ENCODE measurements at regions not wholly inside any gene's neighbourhood (a gene's known extent, or its start where the extent isn't known, plus 50 kb on each side); places are given as distances from the start of the nearest gene placed in this dataset.

GRCh38 chr6:71707059-71707458 lies 179.3 kb upstream of the RIMS1 start:
- no peak for TF ChIP-seq POLR2A (IDR thresholded peaks at IDR 0.05; ENCODE audit: low read depth, low read length)
- TF ChIP-seq POLR2AphosphoS5 (IDR thresholded peaks at IDR 0.05; ENCODE audit: low read depth, low read length), result no peak
- TF ChIP-seq POU2F2 (IDR thresholded peaks at IDR 0.05; ENCODE audit: low read depth, low read length), result no peak
- no peak for TF ChIP-seq TAF1 (IDR thresholded peaks at IDR 0.05; ENCODE audit: low read depth, low read length)
- TF ChIP-seq SPI1 (IDR thresholded peaks at IDR 0.05; ENCODE audit: low read depth, low read length), result no peak
- no peak for TF ChIP-seq PAX5 (IDR thresholded peaks at IDR 0.05; ENCODE audit: insufficient read depth, low read length, severe bottlenecking)
